ENCODE measurements at regions not wholly inside any gene's neighbourhood (a gene's known extent, or its start where the extent isn't known, plus 50 kb on each side); places are given as distances from the start of the nearest gene placed in this dataset.

DNA sequence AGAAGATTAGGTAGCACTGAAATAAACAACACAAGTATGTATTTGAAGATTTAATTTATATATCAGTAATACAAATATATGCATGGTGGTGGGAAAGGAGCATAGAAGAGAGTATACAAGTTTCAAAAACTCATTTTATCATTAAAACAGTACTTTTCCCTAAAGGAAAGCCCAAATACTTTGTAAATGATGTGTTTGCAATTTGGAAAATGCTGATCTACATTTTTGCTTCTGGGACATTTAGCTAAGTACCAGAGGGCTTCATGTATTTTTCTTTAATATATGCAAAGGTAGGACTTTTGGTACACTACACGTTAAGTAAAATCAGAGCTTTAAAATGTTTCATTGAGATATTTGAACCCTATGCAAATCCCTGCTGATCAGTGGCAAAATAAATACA is 1624.2 kb downstream of the SUCLG1 start:
- Mint-ChIP-seq H3K4me3 (no peak overlapping the region), H3K27me3 (no peaks in the 10 kb centered on the region), H3K4me1 (ENCODE audit: low read depth) (no peaks in the 10 kb centered on the region), H3K27ac (no peak overlapping the region), H3K9me3 (no peaks in the 10 kb centered on the region), H3K36me3 (ENCODE audit: low read depth) (no peaks in the 10 kb centered on the region)
- POLR2A ChIA-PET = no interaction called here
- H3K4me3 ChIP-seq (ENCODE audit: low read length) = no peak overlapping the region
- peaks cover 0 to 6% of the 10 kb centered on the region in 2 experiments for H3K9me3 ChIP-seq (ENCODE audit: control insufficient read depth in 1 of 2, insufficient read depth in 1 of 2, low read length in 2 of 2)
- DNase-seq (no peak), ATAC-seq (ENCODE audit: poor library complexity) (no peak)
- intact Hi-C loops (cut with DNase I, micrococcal nuclease) = no loop called here
- H3K27me3 ChIP-seq (ENCODE audit: control insufficient read depth in 1 of 2, insufficient read depth in 2 of 2, low read length in 2 of 2) = no peaks in the 10 kb centered on the region
- H3K4me1 ChIP-seq (ENCODE audit: insufficient read depth, low read length) = no peaks in the 10 kb centered on the region
- no peaks in the 10 kb centered on the region for H3K36me3 ChIP-seq (ENCODE audit: insufficient read depth, low read length)
- no peak overlapping the region for H3K27ac ChIP-seq (ENCODE audit: low read depth in 1 of 2, low read length in 2 of 2)
- CTCF ChIA-PET = no interaction called here
- TF ChIP-seq, protein P1, sequence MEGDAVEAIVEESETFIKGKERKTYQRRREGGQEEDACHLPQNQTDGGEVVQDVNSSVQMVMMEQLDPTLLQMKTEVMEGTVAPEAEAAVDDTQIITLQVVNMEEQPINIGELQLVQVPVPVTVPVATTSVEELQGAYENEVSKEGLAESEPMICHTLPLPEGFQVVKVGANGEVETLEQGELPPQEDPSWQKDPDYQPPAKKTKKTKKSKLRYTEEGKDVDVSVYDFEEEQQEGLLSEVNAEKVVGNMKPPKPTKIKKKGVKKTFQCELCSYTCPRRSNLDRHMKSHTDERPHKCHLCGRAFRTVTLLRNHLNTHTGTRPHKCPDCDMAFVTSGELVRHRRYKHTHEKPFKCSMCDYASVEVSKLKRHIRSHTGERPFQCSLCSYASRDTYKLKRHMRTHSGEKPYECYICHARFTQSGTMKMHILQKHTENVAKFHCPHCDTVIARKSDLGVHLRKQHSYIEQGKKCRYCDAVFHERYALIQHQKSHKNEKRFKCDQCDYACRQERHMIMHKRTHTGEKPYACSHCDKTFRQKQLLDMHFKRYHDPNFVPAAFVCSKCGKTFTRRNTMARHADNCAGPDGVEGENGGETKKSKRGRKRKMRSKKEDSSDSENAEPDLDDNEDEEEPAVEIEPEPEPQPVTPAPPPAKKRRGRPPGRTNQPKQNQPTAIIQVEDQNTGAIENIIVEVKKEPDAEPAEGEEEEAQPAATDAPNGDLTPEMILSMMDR (IDR thresholded peaks at IDR 0.05) = no peak

DNA sequence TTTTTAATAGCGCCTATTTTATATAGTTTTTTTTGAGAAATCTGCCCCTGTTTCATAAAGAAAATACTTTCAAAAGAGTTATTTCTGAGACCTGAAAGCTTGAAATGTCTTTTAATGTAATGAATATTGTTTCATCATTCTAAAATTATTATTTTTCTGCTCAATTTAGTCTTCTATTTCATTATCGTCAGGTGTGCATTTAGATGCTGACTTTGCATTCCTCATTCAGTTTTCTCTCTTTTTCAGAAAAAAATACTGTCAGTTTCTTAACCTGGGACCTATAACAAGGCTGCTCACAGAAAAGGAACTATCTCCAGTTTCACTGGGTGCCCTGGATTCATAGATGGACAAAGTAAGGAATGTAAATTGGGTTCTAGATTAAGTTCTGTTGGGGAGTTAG is 1631.7 kb downstream of the SUCLG1 start:
- TF ChIP-seq, protein P1 (IDR thresholded peaks at IDR 0.05) = no peak
- CTCF ChIA-PET = no interaction called here
- intact Hi-C loops (cut with DNase I, micrococcal nuclease) = no loop called here
- Histone ChIP-seq H3K4me1 (ENCODE audit: insufficient read depth, low read length) (no peaks in the 10 kb centered on the region), H3K9me3 (ENCODE audit: control insufficient read depth in 1 of 2, insufficient read depth in 1 of 2, low read length in 2 of 2) (no peaks in the 10 kb centered on the region), H3K27me3 (ENCODE audit: control insufficient read depth in 1 of 2, insufficient read depth in 2 of 2, low read length in 2 of 2) (no peaks in the 10 kb centered on the region), H3K4me3 (ENCODE audit: low read length) (no peak overlapping the region), H3K36me3 (ENCODE audit: insufficient read depth, low read length) (no peaks in the 10 kb centered on the region), H3K27ac (ENCODE audit: low read depth in 1 of 2, low read length in 2 of 2) (no peak overlapping the region)
- Mint-ChIP-seq H3K4me1 (ENCODE audit: low read depth) (no peaks in the 10 kb centered on the region), H3K27ac (no peak overlapping the region), H3K27me3 (no peaks in the 10 kb centered on the region), H3K9me3 (peaks cover 2% of the 10 kb centered on the region), H3K36me3 (ENCODE audit: low read depth) (no peaks in the 10 kb centered on the region), H3K4me3 (no peak overlapping the region)
- POLR2A ChIA-PET = no interaction called here
- ATAC-seq (ENCODE audit: poor library complexity) = no peak
- no peak for DNase-seq

DNA sequence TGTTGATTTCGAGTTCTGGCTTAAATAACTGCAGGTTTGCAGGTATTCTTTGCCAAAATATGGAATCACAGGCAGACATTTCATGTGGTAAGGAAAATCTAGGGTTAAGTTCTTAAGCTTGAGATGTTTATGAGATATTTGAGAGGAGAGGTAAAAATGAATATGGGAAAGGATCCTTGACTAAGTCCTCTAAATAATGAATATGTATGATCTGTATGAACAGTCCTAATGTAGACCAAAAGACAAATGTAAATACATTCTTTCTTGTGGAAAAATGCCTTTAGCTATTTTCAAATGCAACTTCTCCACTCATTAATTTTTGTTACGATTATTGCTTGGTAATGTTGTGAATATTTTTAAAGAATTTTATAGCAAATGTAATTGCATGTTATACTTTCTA is 1632.6 kb downstream of the SUCLG1 start:
- Mint-ChIP-seq H3K36me3 (ENCODE audit: low read depth) (no peaks in the 10 kb centered on the region), H3K27ac (no peak overlapping the region), H3K4me3 (no peak overlapping the region), H3K9me3 (peaks cover 2% of the 10 kb centered on the region), H3K27me3 (no peaks in the 10 kb centered on the region), H3K4me1 (ENCODE audit: low read depth) (no peaks in the 10 kb centered on the region)
- Histone ChIP-seq H3K27ac (ENCODE audit: low read depth in 1 of 2, low read length in 2 of 2) (no peak overlapping the region), H3K27me3 (ENCODE audit: control insufficient read depth in 1 of 2, insufficient read depth in 2 of 2, low read length in 2 of 2) (no peaks in the 10 kb centered on the region), H3K36me3 (ENCODE audit: insufficient read depth, low read length) (no peaks in the 10 kb centered on the region), H3K9me3 (ENCODE audit: control insufficient read depth in 1 of 2, insufficient read depth in 1 of 2, low read length in 2 of 2) (peaks cover 0 to 4% of the 10 kb centered on the region in 2 experiments), H3K4me1 (ENCODE audit: insufficient read depth, low read length) (no peaks in the 10 kb centered on the region), H3K4me3 (ENCODE audit: low read length) (no peak overlapping the region)
- POLR2A ChIA-PET = no interaction called here
- CTCF ChIA-PET = no interaction called here
- intact Hi-C loops (cut with DNase I, micrococcal nuclease) = no loop called here
- DNase-seq (no peak), ATAC-seq (ENCODE audit: poor library complexity) (no peak)
- TF ChIP-seq, protein P1 (IDR thresholded peaks at IDR 0.05) = no peak
